Kidney (tissue), 13 donors: ENCODE measurements at regions not wholly inside any gene's neighbourhood (a gene's known extent, or its start where the extent isn't known, plus 50 kb on each side); places are given as distances from the start of the nearest gene placed in this dataset.

ENCODE experiments used
- DNase-seq, 5 donors: peaks; one replicate each; pipeline ENCODE4 v3.0.0-alpha.2; 2013 to 2020
- FAIRE-seq: peaks from 2 replicates; lab custom pipeline; 2012; peaks lifted over from hg19 to GRCh38; lab: Jason Lieb, UNC
- H3K27ac ChIP-seq, 2 donors: one replicate each; pipeline ENCODE4 v1.7.0; 2013; ENCODE audit warnings: low read depth in 2 of 2, low read length in 2 of 2, inconsistent platforms in 1 of 2
- H3K27me3 ChIP-seq: one replicate; pipeline ENCODE4 v1.7.1; 2013; ENCODE audit warnings: low read length, inconsistent platforms; ENCODE audit not compliant: control insufficient read depth, insufficient read depth
- H3K36me3 ChIP-seq, 3 donors: one replicate each; pipeline versions ENCODE4 v1.7.0 to v1.7.1; 2013; ENCODE audit warnings: low read length in 3 of 3, control low read depth in 1 of 3, inconsistent platforms in 1 of 3; ENCODE audit not compliant: insufficient read depth in 3 of 3, control insufficient read depth in 2 of 3
- H3K4me1 ChIP-seq, 3 donors: one replicate each; pipeline versions ENCODE4 v1.7.0 to v1.7.1; 2013; ENCODE audit warnings: low read length in 3 of 3, inconsistent platforms in 1 of 3, low read depth in 1 of 3; ENCODE audit not compliant: control insufficient read depth in 2 of 3, insufficient read depth in 2 of 3
- H3K4me3 ChIP-seq, 3 donors: one replicate each; pipeline versions ENCODE4 v1.7.0 to v1.8.1; 2013; ENCODE audit warnings: low read length in 3 of 3, control low read depth in 1 of 3, inconsistent platforms in 1 of 3
- H3K9ac ChIP-seq, 3 donors: one replicate each; pipeline versions ENCODE4 v1.7.0 to v1.7.1; 2013; ENCODE audit warnings: low read length in 3 of 3, control low read depth in 1 of 3, inconsistent platforms in 1 of 3
- H3K9me3 ChIP-seq, 3 donors: one replicate each; pipeline versions ENCODE4 v1.7.0 to v1.7.1; 2013; ENCODE audit warnings: low read length in 3 of 3, control low read depth in 1 of 3, inconsistent platforms in 1 of 3; ENCODE audit not compliant: control insufficient read depth in 2 of 3, insufficient read depth in 1 of 3
- intact Hi-C: fragments of 100-400 bp; cut with DNase I; formaldehyde crosslinking; loops from one replicate; pipeline ENCODE4 v1.11.1; 2022
- TF ChIP-seq, protein P1 (sequence below): IDR thresholded peaks from 3 replicates; pipeline ENCODE4 v1.5.1; 2012; ENCODE audit warnings: mild to moderate bottlenecking, moderate library complexity, borderline replicate concordance; ENCODE audit not compliant: insufficient read depth; ENCODE audit errors: extremely low read depth
- donor health status: control.
- donor health status: control.
- donor health status: control.
- donor health status: control.
- donor health status: control.
- donor health status: DM: yes; HTN: yes; CAD: no.
- donor health status: Normal renal cell carcinoma (clear cell type).

DNA sequence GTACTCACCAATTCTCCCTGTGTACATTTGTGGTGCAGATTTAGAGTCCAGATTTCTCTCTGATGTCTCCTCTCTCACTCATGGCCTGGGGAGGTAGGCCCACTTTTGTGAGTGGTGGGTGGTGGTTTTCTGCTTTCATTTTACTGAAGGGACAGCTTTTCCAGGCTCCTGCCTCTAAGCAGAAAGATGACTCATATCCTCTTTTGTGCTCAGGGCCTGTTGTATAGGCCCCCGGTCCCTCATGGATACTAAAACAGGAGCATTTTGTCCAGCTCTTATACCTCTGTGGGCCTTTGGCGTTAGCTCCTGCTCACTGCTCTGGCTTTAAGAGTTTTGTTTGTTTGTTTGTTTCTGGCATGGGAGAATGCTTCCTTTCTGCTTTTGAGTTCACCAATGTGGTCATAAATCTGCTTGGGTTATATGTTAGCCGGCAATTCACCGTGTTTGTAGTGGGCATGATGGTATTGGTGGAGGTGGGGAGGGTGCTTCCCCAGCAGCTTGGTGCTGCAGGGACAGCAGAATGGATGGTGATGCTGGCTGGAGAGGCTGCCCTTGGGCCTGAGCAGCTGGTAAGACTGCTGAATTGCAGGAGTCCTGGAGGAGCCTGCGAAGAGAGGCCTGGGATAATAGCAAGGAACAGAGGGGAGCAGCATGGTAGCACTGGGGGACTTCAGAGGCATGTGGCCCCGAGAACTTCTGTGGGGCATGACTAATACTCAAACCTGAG is 468.7 kb downstream of the RPS24 start:
- H3K27me3 ChIP-seq: no peaks in the 10 kb centered on the region
- H3K4me3 ChIP-seq: no peak overlapping the region
- FAIRE-seq (no peak), DNase-seq (no peak)
- no peaks in the 10 kb centered on the region for H3K4me1 ChIP-seq
- no peak overlapping the region for H3K9ac ChIP-seq
- no peak overlapping the region for H3K27ac ChIP-seq
- TF ChIP-seq, protein P1, sequence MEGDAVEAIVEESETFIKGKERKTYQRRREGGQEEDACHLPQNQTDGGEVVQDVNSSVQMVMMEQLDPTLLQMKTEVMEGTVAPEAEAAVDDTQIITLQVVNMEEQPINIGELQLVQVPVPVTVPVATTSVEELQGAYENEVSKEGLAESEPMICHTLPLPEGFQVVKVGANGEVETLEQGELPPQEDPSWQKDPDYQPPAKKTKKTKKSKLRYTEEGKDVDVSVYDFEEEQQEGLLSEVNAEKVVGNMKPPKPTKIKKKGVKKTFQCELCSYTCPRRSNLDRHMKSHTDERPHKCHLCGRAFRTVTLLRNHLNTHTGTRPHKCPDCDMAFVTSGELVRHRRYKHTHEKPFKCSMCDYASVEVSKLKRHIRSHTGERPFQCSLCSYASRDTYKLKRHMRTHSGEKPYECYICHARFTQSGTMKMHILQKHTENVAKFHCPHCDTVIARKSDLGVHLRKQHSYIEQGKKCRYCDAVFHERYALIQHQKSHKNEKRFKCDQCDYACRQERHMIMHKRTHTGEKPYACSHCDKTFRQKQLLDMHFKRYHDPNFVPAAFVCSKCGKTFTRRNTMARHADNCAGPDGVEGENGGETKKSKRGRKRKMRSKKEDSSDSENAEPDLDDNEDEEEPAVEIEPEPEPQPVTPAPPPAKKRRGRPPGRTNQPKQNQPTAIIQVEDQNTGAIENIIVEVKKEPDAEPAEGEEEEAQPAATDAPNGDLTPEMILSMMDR: no peak
- H3K36me3 ChIP-seq: no peaks in the 10 kb centered on the region
- H3K9me3 ChIP-seq: no peaks in the 10 kb centered on the region
- intact Hi-C loops: no loop called here

- no peaks in the 10 kb centered on the region for H3K36me3 ChIP-seq
- intact Hi-C loops: no loop called here
- no peak overlapping the region for H3K4me3 ChIP-seq
- TF ChIP-seq, protein P1: no peak
- FAIRE-seq (no peak), DNase-seq (no peak)
- H3K27me3 ChIP-seq: no peaks in the 10 kb centered on the region
- H3K9ac ChIP-seq: no peak overlapping the region
- H3K27ac ChIP-seq: no peak overlapping the region
- no peaks in the 10 kb centered on the region for H3K4me1 ChIP-seq
- no peaks in the 10 kb centered on the region for H3K9me3 ChIP-seq
Observed at GRCh38 chr10:78504181-78504580, 470.5 kb downstream of the RPS24 start.

- TF ChIP-seq, protein P1: no peak
- DNase-seq (no peak), FAIRE-seq (no peak)
- Histone ChIP-seq H3K27ac (no peak overlapping the region), H3K27me3 (no peaks in the 10 kb centered on the region), H3K9me3 (no peaks in the 10 kb centered on the region), H3K4me1 (no peaks in the 10 kb centered on the region), H3K9ac (no peak overlapping the region), H3K4me3 (no peak overlapping the region), H3K36me3 (no peaks in the 10 kb centered on the region)
- intact Hi-C loops: no loop called here
Observed at GRCh38 chr10:78505657-78506056, 472.0 kb downstream of the RPS24 start.

- Histone ChIP-seq H3K4me1 (no peaks in the 10 kb centered on the region), H3K27ac (no peak overlapping the region), H3K4me3 (no peak overlapping the region), H3K27me3 (no peaks in the 10 kb centered on the region), H3K9me3 (no peaks in the 10 kb centered on the region), H3K9ac (no peak overlapping the region), H3K36me3 (no peaks in the 10 kb centered on the region)
- DNase-seq (no peak), FAIRE-seq (no peak)
- TF ChIP-seq, protein P1: no peak
- intact Hi-C loops: no loop called here
Observed at GRCh38 chr10:78506614-78507013, 473.0 kb downstream of the RPS24 start.
